ENCODE measurements at regions not wholly inside any gene's neighbourhood (a gene's known extent, or its start where the extent isn't known, plus 50 kb on each side); places are given as distances from the start of the nearest gene placed in this dataset.
"Not testable (repeated sequence)": the region's sequence is repeated elsewhere in the genome, so short reads cannot be mapped to it uniquely, and the experiment has no call there.

- H3K36me3 ChIP-seq (replicated peaks in 1 of 2): no peaks in the 10 kb centered on the region
- WGBS, 4 donors: 45 to 53% (median 47%) methylated on average over 2 of the region's 2 CpGs
- H3K9me3 ChIP-seq (replicated peaks in 1 of 3): no peaks in the 10 kb centered on the region
- TF ChIP-seq POLR2A (IDR thresholded peaks at IDR 0.05) (no peak), CTCF (IDR thresholded peaks at IDR 0.05) (no peak)
- intact Hi-C loops (cut with DNase I): no loop called here
- H3K4me1 ChIP-seq (replicated peaks in 1 of 2): no peaks in the 10 kb centered on the region
- no peaks in the 10 kb centered on the region for H3K27me3 ChIP-seq
- H3K4me3 ChIP-seq: no peak overlapping the region
- H3K27ac ChIP-seq: no peak overlapping the region
- no peak for DNase-seq
Observed at GRCh38 chr3:153783106-153783505, 338.1 kb upstream of the ARHGEF26 start.

- Histone ChIP-seq H3K36me3 (replicated peaks in 1 of 2) (no peaks in the 10 kb centered on the region), H3K27me3 (no peaks in the 10 kb centered on the region), H3K9me3 (replicated peaks in 1 of 3) (no peaks in the 10 kb centered on the region), H3K4me3 (no peak overlapping the region), H3K4me1 (replicated peaks in 1 of 2) (no peaks in the 10 kb centered on the region), H3K27ac (no peak overlapping the region)
- no peak for TF ChIP-seq POLR2A (IDR thresholded peaks at IDR 0.05)
- no peak for TF ChIP-seq CTCF (IDR thresholded peaks at IDR 0.05)
- 24 to 53% (median 42%) methylated on average over 3 of the region's 3 CpGs for WGBS, 4 donors
- no peak for DNase-seq
- intact Hi-C loops (cut with DNase I): no loop called here
Observed at GRCh38 chr3:153783741-153784480, 337.3 kb upstream of the ARHGEF26 start.

- Histone ChIP-seq H3K27me3 (no peaks in the 10 kb centered on the region), H3K4me3 (no peak overlapping the region), H3K4me1 (replicated peaks in 1 of 2) (no peaks in the 10 kb centered on the region), H3K27ac (no peak overlapping the region), H3K9me3 (replicated peaks in 1 of 3) (no peaks in the 10 kb centered on the region), H3K36me3 (replicated peaks in 1 of 2) (no peaks in the 10 kb centered on the region)
- TF ChIP-seq CTCF (IDR thresholded peaks at IDR 0.05) (no peak), POLR2A (IDR thresholded peaks at IDR 0.05) (no peak)
- DNase-seq: no peak
- intact Hi-C loops (cut with DNase I): no loop called here
- WGBS, 4 donors: 81 to 91% (median 87%) methylated on average over 3 of the region's 3 CpGs
Observed at GRCh38 chr3:153785901-153786300, 335.3 kb upstream of the ARHGEF26 start.

DNA sequence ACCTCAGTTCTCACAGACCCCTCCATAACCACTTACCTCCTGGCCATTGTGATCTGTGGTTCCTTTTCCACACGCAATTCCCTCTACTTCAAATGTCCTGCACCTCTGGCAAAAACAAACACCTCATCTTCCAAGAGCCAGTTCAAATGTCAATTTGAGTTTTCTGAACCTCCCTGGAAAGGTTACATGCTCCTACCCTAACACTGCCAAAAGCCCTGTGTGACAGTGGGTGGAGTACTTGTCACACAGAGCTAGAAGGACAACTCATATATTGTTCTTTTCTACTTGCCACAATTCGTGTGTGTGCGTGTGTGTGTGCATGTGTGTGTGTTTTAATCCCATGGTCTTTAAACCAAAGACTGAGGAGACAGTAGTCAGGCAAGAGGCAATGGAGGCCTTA lies 331.8 kb upstream of the ARHGEF26 start:
- WGBS, 4 donors: 73 to 82% (median 78%) methylated on average over 3 of the region's 3 CpGs
- Histone ChIP-seq H3K27me3 (no peaks in the 10 kb centered on the region), H3K4me1 (replicated peaks in 1 of 2) (no peaks in the 10 kb centered on the region), H3K36me3 (replicated peaks in 1 of 2) (no peaks in the 10 kb centered on the region), H3K9me3 (replicated peaks in 1 of 3) (no peaks in the 10 kb centered on the region), H3K4me3 (no peak overlapping the region), H3K27ac (no peak overlapping the region)
- TF ChIP-seq POLR2A (IDR thresholded peaks at IDR 0.05) (no peak), CTCF (IDR thresholded peaks at IDR 0.05) (no peak)
- DNase-seq: no peak
- intact Hi-C loops (cut with DNase I): no loop called here

DNA sequence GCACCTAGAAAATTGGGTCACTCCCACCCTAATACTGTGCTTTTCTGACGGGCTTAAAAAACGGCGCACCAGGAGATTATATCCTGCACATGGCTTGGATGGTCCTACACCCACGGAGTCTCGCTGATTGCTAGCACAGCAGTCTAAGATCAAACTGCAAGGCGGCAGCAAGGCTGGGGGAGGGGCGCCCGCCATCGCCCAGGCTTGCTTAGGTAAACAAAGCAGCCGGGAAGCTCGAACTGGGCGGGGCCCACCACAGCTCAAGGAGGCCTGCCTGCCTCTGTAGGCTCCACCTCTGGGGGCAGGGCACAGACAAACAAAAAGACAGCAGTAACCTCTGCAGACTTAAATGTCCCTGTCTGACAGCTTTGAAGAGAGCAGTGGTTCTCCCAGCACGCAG lies 324.1 kb upstream of the ARHGEF26 start:
- intact Hi-C loops (cut with DNase I); DNase-seq; H3K9me3 ChIP-seq (replicated peaks in 1 of 3); H3K4me1 ChIP-seq (replicated peaks in 1 of 2); H3K36me3 ChIP-seq (replicated peaks in 1 of 2); H3K4me3 ChIP-seq; H3K27ac ChIP-seq; H3K27me3 ChIP-seq: not testable (repeated sequence)
- 80 to 92% (median 84%) methylated on average over 4 to 12 of the region's 13 CpGs for WGBS, 4 donors

Measured in adrenal gland (tissue), 9 donors.